ENCODE measurements at regions not wholly inside any gene's neighbourhood (a gene's known extent, or its start where the extent isn't known, plus 50 kb on each side); places are given as distances from the start of the nearest gene placed in this dataset.

GRCh38 chr13:84455143-84455905 is 573.0 kb upstream of the SLITRK1 start:
- no peaks in the 10 kb centered on the region for H3K27me3 ChIP-seq
- no peak overlapping the region for H3K4me3 ChIP-seq
- H3K9me3 ChIP-seq: no peaks in the 10 kb centered on the region
- no peaks in the 10 kb centered on the region for H3K36me3 ChIP-seq
- no peak for DNase-seq

GRCh38 chr13:84447640-84447978 is 565.3 kb upstream of the SLITRK1 start:
- H3K27me3 ChIP-seq: no peaks in the 10 kb centered on the region
- H3K36me3 ChIP-seq: no peaks in the 10 kb centered on the region
- H3K9me3 ChIP-seq: no peaks in the 10 kb centered on the region; the same call in 1 of the 2 replicates
- DNase-seq: no peak
- H3K4me3 ChIP-seq: no peak overlapping the region

- no peak overlapping the region for H3K4me3 ChIP-seq
- no peaks in the 10 kb centered on the region; the same call in 1 of the 2 replicates for H3K9me3 ChIP-seq
- H3K36me3 ChIP-seq: no peaks in the 10 kb centered on the region
- DNase-seq: no peak
- no peaks in the 10 kb centered on the region for H3K27me3 ChIP-seq
Observed at GRCh38 chr13:84446972-84447639, 564.8 kb upstream of the SLITRK1 start.

- no peak overlapping the region for H3K4me3 ChIP-seq
- DNase-seq: no peak
- no peaks in the 10 kb centered on the region for H3K36me3 ChIP-seq
- no peaks in the 10 kb centered on the region for H3K27me3 ChIP-seq
- H3K9me3 ChIP-seq: no peaks in the 10 kb centered on the region; the same call in 1 of the 2 replicates
Observed at GRCh38 chr13:84445776-84446175, 563.5 kb upstream of the SLITRK1 start.

- Histone ChIP-seq H3K27me3 (no peaks in the 10 kb centered on the region), H3K4me3 (no peak overlapping the region), H3K9me3 (no peaks in the 10 kb centered on the region; the same call in 1 of the 2 replicates), H3K36me3 (no peaks in the 10 kb centered on the region)
- no peak for DNase-seq
Observed at GRCh38 chr13:84443463-84443862, 561.2 kb upstream of the SLITRK1 start.

GRCh38 chr13:84439108-84439507 is 556.8 kb upstream of the SLITRK1 start:
- no peaks in the 10 kb centered on the region for H3K36me3 ChIP-seq
- DNase-seq: no peak
- no peaks in the 10 kb centered on the region; the same call in 1 of the 2 replicates for H3K9me3 ChIP-seq
- no peaks in the 10 kb centered on the region for H3K27me3 ChIP-seq
- no peak overlapping the region for H3K4me3 ChIP-seq

GRCh38 chr13:84433024-84433423 is 550.8 kb upstream of the SLITRK1 start:
- no peaks in the 10 kb centered on the region; the same call in 1 of the 2 replicates for H3K9me3 ChIP-seq
- H3K36me3 ChIP-seq: no peaks in the 10 kb centered on the region
- peak; percentile 2 for DNase-seq
- H3K27me3 ChIP-seq: no peaks in the 10 kb centered on the region
- no peak overlapping the region for H3K4me3 ChIP-seq

DNA sequence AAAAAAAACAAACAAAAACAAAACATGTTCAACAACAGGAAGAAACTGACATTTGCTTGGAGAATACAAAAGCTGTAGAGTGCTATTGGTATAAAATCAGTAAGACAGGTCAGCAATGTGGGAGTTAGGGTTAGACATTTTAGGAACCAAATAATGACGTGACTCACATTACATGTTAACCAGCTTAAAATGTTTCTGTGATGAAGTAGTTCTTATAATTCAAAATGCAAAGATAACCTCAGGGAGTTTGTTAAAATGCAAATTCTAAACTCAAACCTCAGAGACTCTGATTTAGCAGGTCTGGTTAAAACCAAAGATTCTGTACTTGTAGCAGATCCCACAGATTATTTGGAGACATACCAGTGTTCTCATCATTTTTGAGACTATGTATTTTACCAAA is 549.4 kb upstream of the SLITRK1 start:
- Histone ChIP-seq H3K36me3 (no peaks in the 10 kb centered on the region), H3K4me3 (no peak overlapping the region), H3K9me3 (no peaks in the 10 kb centered on the region; the same call in 1 of the 2 replicates), H3K27me3 (no peaks in the 10 kb centered on the region)
- no peak for DNase-seq

GRCh38 chr13:84430446-84430845 is 548.2 kb upstream of the SLITRK1 start:
- Histone ChIP-seq H3K27me3 (no peaks in the 10 kb centered on the region), H3K9me3 (no peaks in the 10 kb centered on the region; the same call in 1 of the 2 replicates), H3K36me3 (no peaks in the 10 kb centered on the region), H3K4me3 (no peak overlapping the region)
- DNase-seq: peak; percentile 79

DNA sequence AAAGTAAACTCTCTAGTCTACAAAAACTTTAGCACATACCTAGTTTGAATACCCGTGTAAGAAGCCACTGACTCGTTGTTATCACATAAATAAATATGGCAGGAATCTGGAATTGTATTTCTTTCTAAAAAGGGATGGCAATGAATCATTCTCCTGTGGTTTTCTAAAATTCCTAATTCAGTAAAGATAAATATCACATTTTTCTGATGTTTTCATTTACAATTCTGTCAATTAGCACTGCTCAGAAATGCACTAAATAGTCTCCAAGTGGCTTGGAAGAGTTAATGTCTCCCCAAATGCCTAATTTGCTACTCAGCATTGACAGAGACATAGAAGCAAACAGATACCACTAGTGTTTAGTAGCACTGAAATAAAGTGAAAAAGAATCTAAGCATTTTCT is 547.7 kb upstream of the SLITRK1 start:
- H3K9me3 ChIP-seq: no peaks in the 10 kb centered on the region; the same call in 1 of the 2 replicates
- no peak for DNase-seq
- no peaks in the 10 kb centered on the region for H3K27me3 ChIP-seq

DNA sequence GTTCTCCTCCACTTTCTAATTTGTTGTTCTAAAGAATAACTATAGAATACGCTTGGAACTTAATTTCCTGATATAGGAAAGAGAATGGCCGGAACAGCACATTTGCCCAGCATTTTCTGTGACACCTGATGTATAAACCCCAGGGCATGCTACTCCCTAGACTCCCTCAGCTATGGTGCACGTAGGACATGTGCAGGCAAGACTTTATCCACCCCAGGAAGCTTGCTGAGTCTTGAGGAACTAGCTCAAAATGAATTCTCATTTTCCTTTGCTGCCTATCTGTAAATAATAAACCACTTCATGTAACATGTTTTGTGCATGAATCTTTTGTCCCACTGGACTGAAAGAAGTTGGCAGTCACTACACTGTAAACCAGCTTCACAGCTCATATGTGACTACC is 535.8 kb upstream of the SLITRK1 start:
- Histone ChIP-seq H3K27me3 (no peaks in the 10 kb centered on the region), H3K4me3 (no peak overlapping the region), H3K9me3 (no peaks in the 10 kb centered on the region), H3K36me3 (no peaks in the 10 kb centered on the region)
- DNase-seq: no peak

More for the DNA sequence above, 547.7 kb upstream of the SLITRK1 start:
- Histone ChIP-seq H3K4me3 (no peak overlapping the region), H3K36me3 (no peaks in the 10 kb centered on the region)

DNA sequence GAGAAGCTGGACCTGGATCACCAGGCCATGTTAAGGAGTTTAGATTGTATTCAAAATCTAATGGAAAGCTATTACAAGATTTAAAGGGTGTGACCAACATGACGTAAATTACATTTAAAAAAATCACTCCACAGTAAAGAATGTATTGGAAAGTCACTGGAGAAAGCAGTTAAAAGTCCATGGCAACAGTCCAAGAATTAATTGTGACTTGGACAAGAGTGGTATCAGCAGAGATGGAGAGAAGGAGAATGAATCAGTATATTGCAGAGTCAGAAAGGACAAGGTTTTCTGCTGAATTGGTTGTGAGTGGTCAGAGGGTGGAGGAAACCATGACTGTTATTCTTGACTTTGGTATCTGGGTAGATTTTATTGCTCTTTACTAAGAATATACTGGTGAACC is 535.1 kb upstream of the SLITRK1 start:
- H3K4me3 ChIP-seq: no peak overlapping the region
- no peaks in the 10 kb centered on the region for H3K36me3 ChIP-seq
- no peak for DNase-seq
- H3K27me3 ChIP-seq: no peaks in the 10 kb centered on the region
- no peaks in the 10 kb centered on the region for H3K9me3 ChIP-seq

GRCh38 chr13:84413016-84413415 is 530.7 kb upstream of the SLITRK1 start:
- H3K27me3 ChIP-seq: no peaks in the 10 kb centered on the region
- DNase-seq: no peak

GRCh38 chr13:84405286-84405685 is 523.0 kb upstream of the SLITRK1 start:
- Histone ChIP-seq H3K4me3 (no peak overlapping the region), H3K36me3 (no peaks in the 10 kb centered on the region), H3K9me3 (no peaks in the 10 kb centered on the region), H3K27me3 (no peaks in the 10 kb centered on the region)
- DNase-seq: no peak

More at GRCh38 chr13:84413016-84413415, 530.7 kb upstream of the SLITRK1 start:
- H3K4me3 ChIP-seq: no peak overlapping the region
- H3K9me3 ChIP-seq: no peaks in the 10 kb centered on the region
- no peaks in the 10 kb centered on the region for H3K36me3 ChIP-seq

DNA sequence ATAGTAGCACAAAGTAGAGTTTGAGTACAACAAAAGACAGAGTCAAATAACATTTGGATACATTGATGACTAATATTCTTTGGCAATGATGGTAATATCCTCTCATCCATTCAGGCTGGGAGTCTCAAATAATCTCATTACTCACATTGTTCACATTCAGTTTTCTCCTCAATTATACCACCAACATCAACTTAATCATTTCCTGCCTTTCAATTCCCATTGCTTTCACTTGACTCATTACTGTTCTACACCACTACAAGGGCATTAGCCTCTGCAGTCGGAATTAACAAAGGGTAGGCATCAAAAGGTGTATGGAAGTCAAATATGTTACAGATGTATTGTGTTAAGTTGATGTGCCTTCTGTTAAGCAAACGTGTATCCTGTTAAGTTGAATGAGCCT is 518.4 kb upstream of the SLITRK1 start:
- Histone ChIP-seq H3K9me3 (peaks cover 2% of the 10 kb centered on the region; the same call in 1 of the 2 replicates), H3K27me3 (no peaks in the 10 kb centered on the region), H3K4me3 (no peak overlapping the region), H3K36me3 (no peaks in the 10 kb centered on the region)
- no peak for DNase-seq

GRCh38 chr13:84399320-84400085 is 517.2 kb upstream of the SLITRK1 start:
- peaks cover 2% of the 10 kb centered on the region for H3K9me3 ChIP-seq
- no peaks in the 10 kb centered on the region for H3K36me3 ChIP-seq
- H3K27me3 ChIP-seq: no peaks in the 10 kb centered on the region
- no peak overlapping the region for H3K4me3 ChIP-seq
- DNase-seq: peak; percentile 58

DNA sequence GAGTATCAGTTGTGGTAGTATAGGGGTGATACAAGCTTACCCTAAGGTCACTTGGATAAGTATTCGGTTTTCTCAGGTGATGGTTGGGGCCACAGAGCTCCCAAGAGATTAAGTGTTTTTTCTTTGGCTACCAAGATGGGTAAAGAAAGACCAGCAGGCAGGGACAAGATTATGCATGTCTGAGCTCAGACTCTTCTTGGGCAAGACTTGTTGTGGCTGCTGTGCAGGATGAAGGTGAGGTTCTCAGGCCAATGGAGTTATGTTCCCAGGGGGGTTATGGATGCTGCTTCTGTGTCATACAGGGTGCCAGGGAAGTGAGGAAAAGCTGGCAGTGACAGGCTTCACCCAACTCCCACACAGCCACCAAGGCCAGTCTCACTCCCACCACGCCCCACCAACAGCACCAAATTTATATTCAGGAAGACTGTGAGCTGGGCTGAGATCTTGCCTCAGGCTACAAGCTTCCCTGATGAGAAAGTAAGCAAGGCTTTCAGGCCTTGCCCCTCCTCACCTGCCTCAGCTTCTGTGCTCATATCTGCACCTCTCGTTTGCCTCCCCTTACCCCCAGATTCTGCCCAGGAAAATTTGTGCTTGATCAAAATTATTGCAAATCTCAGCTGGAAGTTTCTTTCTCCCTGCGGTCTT is 511.8 kb upstream of the SLITRK1 start:
- DNase-seq: no peak
- Histone ChIP-seq H3K27me3 (no peaks in the 10 kb centered on the region), H3K4me3 (no peak overlapping the region), H3K9me3 (peaks cover 6% of the 10 kb centered on the region), H3K36me3 (no peaks in the 10 kb centered on the region)
